ENCODE measurements at regions not wholly inside any gene's neighbourhood (a gene's known extent, or its start where the extent isn't known, plus 50 kb on each side); places are given as distances from the start of the nearest gene placed in this dataset.

- DNase-seq: no peak
Measured at GRCh38 chr20:39855799-39856198, 833.2 kb downstream of the MAFB start.

DNA sequence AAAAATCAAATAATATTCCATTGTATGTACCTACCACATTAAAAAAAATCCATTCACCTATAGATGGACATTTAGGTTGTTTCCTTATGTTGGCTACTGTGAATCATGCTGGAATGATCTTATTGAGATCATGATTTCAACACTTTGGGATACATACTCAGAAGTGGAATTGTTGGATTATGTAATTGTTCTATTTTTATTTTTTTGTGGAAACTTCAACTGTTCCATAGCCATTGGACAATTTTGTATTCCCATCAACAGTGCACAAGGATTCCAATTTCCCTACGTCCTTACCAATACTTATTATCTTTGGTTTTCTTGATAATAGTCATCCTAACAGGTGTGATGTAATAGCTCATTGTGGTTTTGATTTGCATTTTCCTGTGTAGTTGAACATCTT, 834.0 kb downstream of the MAFB start:
- DNase-seq: no peak

- no peak for DNase-seq
Measured at GRCh38 chr20:39853636-39854035, 835.4 kb downstream of the MAFB start.

DNA sequence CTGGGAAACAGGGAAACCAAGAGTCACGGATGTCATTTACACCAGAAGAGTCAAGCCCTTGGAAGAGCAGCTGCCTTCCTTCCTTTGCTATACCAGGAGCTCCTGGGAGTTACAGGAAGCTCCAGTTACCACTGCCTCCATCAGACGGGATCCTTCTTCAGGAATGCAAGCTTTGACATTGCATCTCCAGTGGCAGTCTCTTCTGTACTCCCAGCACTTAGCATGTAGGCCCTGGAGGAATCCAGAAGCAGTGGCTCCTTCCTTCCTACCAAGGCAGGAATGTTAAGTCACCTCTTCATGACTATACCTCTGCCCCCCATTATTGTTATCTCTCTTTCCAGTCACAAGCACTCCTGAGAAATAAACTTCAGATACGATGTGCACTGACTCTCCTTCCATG, 836.0 kb downstream of the MAFB start:
- no peak for DNase-seq

- no peak for DNase-seq
Measured at GRCh38 chr20:39851459-39851858, 837.6 kb downstream of the MAFB start.

- no peak for DNase-seq
Measured at GRCh38 chr20:39850821-39851330, 838.2 kb downstream of the MAFB start.

- DNase-seq: no peak
Measured at GRCh38 chr20:39850246-39850645, 838.8 kb downstream of the MAFB start.

DNA sequence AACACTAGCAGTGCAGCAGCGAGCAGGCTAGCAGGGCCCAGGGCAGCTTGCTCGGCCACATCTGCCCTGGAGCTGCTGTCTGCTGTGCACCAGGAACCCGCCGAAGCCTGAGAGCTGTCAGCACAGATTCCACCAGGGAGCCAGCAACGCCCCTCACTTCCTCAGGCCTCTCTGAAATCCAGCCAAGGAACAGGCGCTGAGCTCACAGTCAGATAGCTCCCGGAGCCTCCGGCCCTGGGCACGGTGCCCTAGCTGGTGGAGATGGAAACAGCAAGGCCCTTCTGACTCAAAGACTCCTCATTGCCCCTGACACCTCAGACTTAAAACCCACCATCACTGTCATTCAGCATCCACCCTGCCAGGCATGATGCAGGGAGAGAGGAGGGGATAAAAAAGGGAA, 839.4 kb downstream of the MAFB start:
- DNase-seq: no peak

GRCh38 chr20:39849171-39849570, 839.9 kb downstream of the MAFB start:
- no peak for DNase-seq

DNA sequence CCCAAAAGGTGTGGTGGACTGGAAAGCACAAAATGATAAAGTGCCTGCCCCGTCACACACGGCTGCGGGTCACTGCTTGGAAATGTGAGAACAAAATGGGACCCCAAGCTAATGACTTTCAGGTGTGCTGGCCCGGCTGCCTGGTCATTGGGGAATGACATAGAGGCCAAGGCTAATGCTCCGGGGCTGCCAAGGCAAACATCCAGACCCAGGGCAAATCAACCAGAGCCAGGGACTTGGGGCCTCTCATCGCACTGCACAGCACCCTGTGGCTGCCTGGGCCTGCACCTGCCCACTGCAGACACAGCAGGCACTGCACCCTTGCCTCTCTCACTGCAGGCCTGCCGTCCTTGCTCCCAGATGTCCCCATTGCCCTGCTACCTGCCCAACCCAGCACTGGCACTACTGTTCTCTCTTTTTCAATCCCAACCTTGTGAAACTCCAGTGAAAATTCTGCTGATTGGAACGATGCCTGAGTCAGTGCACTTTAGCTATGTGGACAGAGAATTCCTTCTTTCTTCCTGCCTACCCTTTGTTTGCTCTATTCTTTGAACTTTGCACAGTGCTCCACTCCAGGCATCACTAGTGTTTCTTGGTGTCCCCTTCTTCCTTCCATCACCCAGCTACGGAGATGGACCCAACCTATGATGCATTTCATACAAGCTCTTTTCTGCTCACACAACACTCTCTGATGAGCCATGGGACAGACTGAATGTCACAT, 849.5 kb downstream of the MAFB start:
- no peak for DNase-seq

DNA sequence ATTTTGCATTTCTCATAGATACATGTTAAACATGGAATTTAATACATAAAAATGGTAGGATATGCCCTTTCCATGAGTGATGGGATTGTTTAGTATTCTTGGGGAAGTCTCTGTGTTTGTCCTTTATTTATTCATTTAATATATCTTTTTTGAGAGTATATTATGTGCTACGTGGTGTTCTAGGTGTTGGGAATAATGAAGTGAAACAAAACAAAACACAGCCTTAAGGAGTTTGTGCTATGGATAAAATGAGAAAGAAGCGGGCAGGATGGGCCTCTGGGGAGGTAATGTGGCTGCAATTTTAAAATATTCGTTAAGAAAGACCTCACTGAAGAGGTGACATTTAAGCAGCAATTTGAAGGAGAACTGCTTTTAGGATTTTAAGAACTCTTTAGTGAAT, 851.5 kb downstream of the MAFB start:
- no peak for DNase-seq

DNA sequence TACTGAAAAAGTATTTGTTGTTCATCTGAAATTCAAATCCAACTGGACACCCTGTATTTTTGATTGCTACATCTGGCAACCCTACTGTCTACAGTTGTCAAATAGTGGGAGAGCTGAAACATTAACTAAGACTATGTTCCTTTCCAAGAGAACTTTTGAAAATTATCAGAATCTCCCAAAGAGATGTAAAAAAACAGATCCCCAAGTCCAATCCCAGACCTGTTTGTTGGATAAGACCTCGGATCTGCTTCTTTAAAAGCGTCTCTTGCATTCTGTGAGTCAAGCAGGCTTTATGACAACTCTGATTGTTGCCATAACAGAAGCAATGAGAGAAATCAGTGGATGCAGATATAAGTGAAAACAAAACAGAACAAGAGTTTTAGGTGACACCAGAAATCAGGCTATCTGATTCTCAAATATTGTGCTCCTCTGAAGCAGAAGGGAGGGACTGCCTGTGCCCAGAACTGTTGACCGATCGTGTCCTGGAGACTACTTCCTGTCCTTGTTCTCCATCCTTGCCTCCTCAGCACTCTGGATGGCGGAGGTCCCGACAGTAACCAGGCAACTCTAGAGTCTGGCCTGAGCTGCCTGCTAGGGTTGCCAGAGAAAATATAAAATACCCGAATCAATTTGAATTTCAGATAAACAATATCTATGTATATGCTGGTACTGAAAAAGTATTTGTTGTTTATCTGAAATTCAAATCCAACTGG, 853.8 kb downstream of the MAFB start:
- DNase-seq: no peak

- no peak for DNase-seq
Measured at GRCh38 chr20:39830903-39831302, 858.1 kb downstream of the MAFB start.

DNA sequence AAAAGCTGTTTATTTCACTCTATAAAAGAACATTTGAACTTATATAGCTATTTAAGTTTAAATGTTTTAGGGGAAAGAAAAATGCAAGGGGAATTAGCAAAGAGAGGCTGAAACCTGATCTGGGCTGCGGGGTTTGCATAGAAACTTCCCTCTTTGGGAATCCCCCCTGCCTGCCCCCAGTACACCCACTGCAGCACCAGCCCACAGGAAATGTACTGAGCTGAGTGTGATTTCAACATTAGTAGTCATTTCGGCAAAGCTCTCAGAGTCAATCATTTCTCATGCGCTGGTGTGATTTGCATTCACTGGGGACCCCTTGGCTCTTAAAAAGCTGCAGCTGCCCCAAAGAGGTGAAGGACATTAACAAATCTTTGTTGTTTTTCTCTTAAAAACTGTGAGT, 859.4 kb downstream of the MAFB start:
- peak in 1 of 5 experiments; percentile 59 for DNase-seq

DNA sequence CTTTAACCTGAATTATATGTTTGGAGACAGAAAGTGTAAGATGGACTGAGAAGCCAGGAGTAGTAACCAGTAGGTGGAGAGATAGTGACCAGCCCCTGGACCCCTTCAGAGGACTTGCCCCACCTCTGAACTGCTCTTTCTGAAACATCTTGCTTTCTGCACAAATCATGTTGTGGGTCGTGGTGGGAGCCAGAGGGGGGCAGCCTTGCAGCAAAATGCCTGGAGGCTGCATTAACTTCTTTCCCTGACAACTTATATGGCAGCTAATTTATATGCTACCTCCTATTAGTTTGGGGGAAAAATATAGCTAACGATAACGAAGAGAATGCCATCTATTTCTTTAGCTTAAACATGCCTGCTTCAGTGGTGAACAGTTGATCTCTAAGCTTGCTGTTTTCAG, 859.8 kb downstream of the MAFB start:
- DNase-seq: peak in 1 of 5 experiments; percentile 37

DNA sequence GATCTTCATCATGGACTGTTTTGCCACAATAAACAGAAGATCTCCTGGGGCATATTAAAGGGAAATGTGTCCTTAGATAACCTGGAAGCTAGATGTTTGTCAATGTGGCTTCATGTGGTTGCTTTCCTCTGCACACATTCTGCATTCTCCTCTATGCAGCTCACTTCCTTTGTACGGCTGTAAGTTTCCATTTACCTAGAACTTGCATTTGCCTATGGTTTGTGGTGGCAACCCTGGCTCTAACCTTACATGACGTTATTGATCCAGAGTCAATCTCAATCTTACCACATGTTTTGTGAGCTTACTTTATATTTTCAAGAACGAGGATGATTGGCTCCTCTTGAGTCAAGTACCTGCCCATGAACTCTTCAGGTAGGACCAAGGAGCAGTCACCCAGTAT, 863.1 kb downstream of the MAFB start:
- DNase-seq: peak in 1 of 5 experiments; percentile 85

GRCh38 chr20:39825524-39825923, 863.4 kb downstream of the DHX35 start:
- no peak for DNase-seq

DNA sequence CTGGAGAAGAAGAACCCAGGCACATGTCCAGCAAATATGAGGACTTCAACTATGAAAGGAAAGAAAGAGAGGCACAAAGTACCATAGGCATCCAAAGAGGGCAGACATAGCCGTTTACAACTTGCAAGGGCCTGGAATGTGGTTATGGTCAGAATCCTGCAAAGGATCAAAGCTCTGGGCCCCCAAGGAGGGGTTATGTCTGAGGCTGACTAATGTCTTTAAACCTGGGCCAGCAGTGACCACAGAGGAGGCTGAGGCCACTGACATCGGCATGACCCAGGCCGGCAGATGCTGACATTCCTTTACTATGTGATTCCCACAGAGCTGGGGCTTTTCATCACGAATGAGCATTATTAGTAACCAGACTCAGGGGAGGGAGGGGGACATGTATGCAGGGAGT, 861.1 kb downstream of the DHX35 start:
- DNase-seq: no peak

DNA sequence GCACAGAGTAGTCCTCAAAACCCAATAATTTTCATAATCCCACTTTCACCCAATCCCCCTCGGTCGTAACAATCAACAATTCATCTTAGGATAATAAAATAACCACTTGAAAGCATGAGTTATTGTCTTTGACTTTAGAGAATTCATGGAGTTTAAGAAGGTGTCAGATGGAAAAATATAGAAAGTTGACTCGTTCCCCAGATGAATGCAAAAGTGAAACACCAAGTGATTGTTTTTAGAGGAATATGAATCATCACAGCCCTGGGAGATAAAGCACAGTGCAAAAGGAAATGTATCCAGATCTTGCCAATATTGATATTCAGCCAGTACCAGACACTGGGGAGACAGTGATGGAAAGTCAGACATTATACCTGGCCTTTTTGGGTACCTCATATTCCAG, 860.5 kb downstream of the DHX35 start:
- DNase-seq: no peak

- no peak for DNase-seq
Measured at GRCh38 chr20:39813190-39813829, 851.2 kb downstream of the DHX35 start.

DNA sequence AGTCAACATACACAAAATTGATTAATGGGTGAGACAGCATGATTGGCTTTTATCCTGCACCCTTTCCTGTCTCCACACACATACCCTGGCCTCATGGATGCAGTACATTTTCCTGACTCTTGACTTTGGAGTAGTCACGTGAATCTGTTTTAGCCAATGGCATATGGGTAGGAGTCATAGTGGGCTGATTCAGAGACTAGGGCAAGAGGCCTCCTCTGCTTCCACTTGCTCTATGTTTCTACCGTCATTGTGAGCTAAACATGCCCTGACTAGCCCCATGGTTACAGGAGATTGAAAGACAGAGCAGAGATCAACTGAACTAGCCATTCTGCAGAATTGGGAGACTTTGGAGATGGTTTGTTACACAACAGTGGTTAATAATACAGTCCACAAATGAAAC, 850.0 kb downstream of the DHX35 start:
- no peak for DNase-seq

DNA sequence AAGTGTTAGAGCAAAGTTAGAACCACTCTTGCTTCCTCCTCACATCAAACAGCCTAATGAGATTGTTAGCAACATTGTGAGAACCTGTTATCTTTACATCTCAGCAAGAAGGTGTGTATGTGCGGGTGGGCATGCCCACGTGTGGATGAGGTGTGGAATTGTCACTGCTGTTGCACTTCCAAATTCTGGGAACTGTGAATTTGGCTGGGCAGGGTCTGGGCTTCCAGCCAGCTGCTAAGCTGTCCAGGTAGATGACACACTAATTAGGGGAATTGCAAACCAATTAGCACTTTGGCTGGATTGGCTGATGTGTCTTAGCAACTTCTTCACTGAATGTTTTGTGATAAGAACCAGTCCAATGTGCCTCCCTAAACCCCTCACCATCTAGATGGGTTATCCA, 848.2 kb downstream of the DHX35 start:
- DNase-seq: no peak

GRCh38 chr20:39808613-39809012, 846.5 kb downstream of the DHX35 start:
- no peak for DNase-seq

GRCh38 chr20:39800548-39800947, 838.4 kb downstream of the DHX35 start:
- no peak for DNase-seq
